H9 (cell line): ENCODE measurements at regions not wholly inside any gene's neighbourhood (a gene's known extent, or its start where the extent isn't known, plus 50 kb on each side); places are given as distances from the start of the nearest gene placed in this dataset.

ENCODE experiments used
- DNase-seq: peaks from one replicate; pipeline ENCODE4 v3.0.0-alpha.2; 2017
- H2AFZ ChIP-seq: one replicate; pipeline ENCODE4 v1.6.1; 2013; ENCODE audit warnings: mild to moderate bottlenecking, low read length, control low read depth, moderate library complexity
- H2AK5ac ChIP-seq: 2 replicates; pipeline ENCODE4 v1.6.1; 2013; ENCODE audit warnings: low read length, control low read depth, mixed read lengths; ENCODE audit not compliant: insufficient read length
- H2BK120ac ChIP-seq: one replicate; pipeline ENCODE4 v1.6.1; 2013; ENCODE audit warnings: low read depth, mild to moderate bottlenecking, low read length, control low read depth, inconsistent platforms; ENCODE audit not compliant: poor library complexity, severe bottlenecking
- H2BK12ac ChIP-seq: 2 replicates; pipeline ENCODE4 v1.6.1; 2013; ENCODE audit warnings: low read length, control low read depth, mixed read lengths, low read depth; ENCODE audit not compliant: insufficient read length
- H2BK15ac ChIP-seq: 2 replicates; pipeline ENCODE4 v1.6.1; 2013; ENCODE audit warnings: low read depth, low read length, control low read depth
- H2BK20ac ChIP-seq: one replicate; pipeline ENCODE4 v1.6.1; 2013; ENCODE audit warnings: low read depth, mild to moderate bottlenecking, low read length, control low read depth, inconsistent platforms; ENCODE audit not compliant: poor library complexity, severe bottlenecking
- H2BK5ac ChIP-seq: 2 replicates; pipeline ENCODE4 v1.6.1; 2013; ENCODE audit warnings: low read length, control low read depth, mixed read lengths; ENCODE audit not compliant: insufficient read length
- H3K14ac ChIP-seq: 2 replicates; pipeline ENCODE4 v1.6.1; 2013; ENCODE audit warnings: low read length, control low read depth; ENCODE audit not compliant: insufficient read depth
- H3K18ac ChIP-seq: 2 replicates; pipeline ENCODE4 v1.6.1; 2013; ENCODE audit warnings: low read depth, mild to moderate bottlenecking, mixed read lengths, low read length, control low read depth; ENCODE audit not compliant: insufficient read length
- H3K23ac ChIP-seq: 2 replicates; pipeline ENCODE4 v1.6.1; 2013; ENCODE audit warnings: low read length, control low read depth, mixed read lengths, low read depth; ENCODE audit not compliant: insufficient read length
- H3K23me2 ChIP-seq: 2 replicates; pipeline ENCODE4 v1.6.1; 2013; ENCODE audit warnings: low read depth, mild to moderate bottlenecking, mixed read lengths, low read length, control low read depth; ENCODE audit not compliant: insufficient read length, poor library complexity, severe bottlenecking
- H3K27ac ChIP-seq: 2 replicates; pipeline ENCODE4 v1.5.1; 2013; ENCODE audit warnings: low read length, control low read depth, mixed read lengths, low read depth; ENCODE audit not compliant: insufficient read length
- H3K27me3 ChIP-seq: 2 replicates; pipeline ENCODE4 v1.6.1; 2013; ENCODE audit warnings: low read length, control low read depth, inconsistent platforms; ENCODE audit not compliant: insufficient read depth
- H3K4ac ChIP-seq: 2 replicates; pipeline ENCODE4 v1.6.1; 2013; ENCODE audit warnings: low read depth, mild to moderate bottlenecking, control low read depth, inconsistent platforms, low read length, moderate library complexity
- H3K4me1 ChIP-seq: 2 replicates; pipeline ENCODE4 v1.6.1; 2013; ENCODE audit warnings: low read length, control low read depth, inconsistent platforms; ENCODE audit not compliant: insufficient read depth
- H3K4me2 ChIP-seq: 2 replicates; pipeline ENCODE4 v1.6.1; 2013; ENCODE audit warnings: low read length, control low read depth, mixed read lengths; ENCODE audit not compliant: insufficient read length, insufficient read depth
- H3K56ac ChIP-seq: 2 replicates; pipeline ENCODE4 v1.6.1; 2013; ENCODE audit warnings: low read depth, mild to moderate bottlenecking, mixed read lengths, low read length, control low read depth; ENCODE audit not compliant: insufficient read length
- H3K79me1 ChIP-seq: 2 replicates; pipeline ENCODE4 v1.6.1; 2013; ENCODE audit warnings: low read depth, mild to moderate bottlenecking, moderate library complexity, low read length, control low read depth, inconsistent platforms; ENCODE audit not compliant: insufficient read depth, poor library complexity, severe bottlenecking
- H3K79me2 ChIP-seq: 2 replicates; pipeline ENCODE4 v1.6.1; 2013; ENCODE audit warnings: low read length, control low read depth, inconsistent platforms; ENCODE audit not compliant: insufficient read depth
- H3K9ac ChIP-seq: 2 replicates; pipeline ENCODE4 v1.6.1; 2013; ENCODE audit warnings: low read length, control low read depth, mixed read lengths; ENCODE audit not compliant: insufficient read length; ENCODE audit errors: extremely low read depth
- H3K9me3 ChIP-seq: one replicate; pipeline ENCODE4 v1.6.1; 2013; ENCODE audit warnings: low read depth, low read length, inconsistent platforms; ENCODE audit not compliant: control insufficient read depth
- H3T11ph ChIP-seq: one replicate; pipeline ENCODE4 v1.6.1; 2013; ENCODE audit warnings: mild to moderate bottlenecking, low read length, control low read depth, inconsistent platforms
- H4K20me1 ChIP-seq: one replicate; pipeline ENCODE4 v1.6.1; 2013; ENCODE audit not compliant: control insufficient read depth, insufficient read length, insufficient read depth
- H4K5ac ChIP-seq: 2 replicates; pipeline ENCODE4 v1.6.1; 2013; ENCODE audit warnings: low read depth, mild to moderate bottlenecking, mixed read lengths, low read length, control low read depth; ENCODE audit not compliant: insufficient read length
- H4K8ac ChIP-seq: replicated peaks from 2 replicates; pipeline ENCODE4 v1.6.1; 2013; ENCODE audit warnings: low read length, control low read depth, mixed read lengths, low read depth; ENCODE audit not compliant: insufficient read length
- H4K91ac ChIP-seq: 2 replicates; pipeline ENCODE4 v1.6.1; 2013; ENCODE audit warnings: low read depth, mild to moderate bottlenecking, moderate library complexity, mixed read lengths, low read length, control low read depth; ENCODE audit not compliant: insufficient read length
- H3K27ac Mint-ChIP-seq, 3 experiments: 2 replicates in 2 of 3; 3 replicates in 1 of 3; pipeline ENCODE4 v1.8.0; 2020 to 2021; ENCODE audit warnings: mixed read lengths in 3 of 3, mild to moderate bottlenecking in 1 of 3, moderate library complexity in 1 of 3
- H3K27me3 Mint-ChIP-seq: 2 replicates; pipeline ENCODE4 v1.8.0; 2021; ENCODE audit warnings: low read depth, mild to moderate bottlenecking, moderate library complexity, mixed read lengths
- H3K36me3 Mint-ChIP-seq, 3 experiments: 2 replicates in 2 of 3; 3 replicates in 1 of 3; pipeline ENCODE4 v1.8.0; 2020 to 2021; ENCODE audit warnings: low read depth in 3 of 3, mixed read lengths in 3 of 3; ENCODE audit not compliant: insufficient read depth in 1 of 3
- H3K4me1 Mint-ChIP-seq, 2 experiments: 2 replicates each; pipeline ENCODE4 v1.8.0; 2020; ENCODE audit warnings: mixed read lengths in 2 of 2
- H3K4me3 Mint-ChIP-seq, 2 experiments: 2 replicates in 1 of 2; 3 replicates in 1 of 2; pipeline ENCODE4 v1.8.0; 2020 to 2021; ENCODE audit warnings: mild to moderate bottlenecking in 2 of 2, mixed read lengths in 2 of 2, moderate library complexity in 1 of 2
- H3K9me3 Mint-ChIP-seq, 2 experiments: 2 replicates in 1 of 2; 3 replicates in 1 of 2; pipeline ENCODE4 v1.8.0; 2020; ENCODE audit warnings: mild to moderate bottlenecking in 2 of 2, mixed read lengths in 2 of 2, moderate library complexity in 1 of 2
- CTCF ChIP-seq: fragments of 200-600 bp; sonication (generic); conservative IDR thresholded peaks from 3 replicates; pipeline ENCODE4 v1.8.0; 2021; ENCODE audit warnings: antibody characterized with exemption, mild to moderate bottlenecking

- Histone ChIP-seq H2BK12ac (no peak overlapping the region), H2BK20ac (no peak overlapping the region), H2AK5ac (no peak overlapping the region), H4K91ac (no peak overlapping the region), H3K9ac (no peak overlapping the region), H2AFZ (no peak overlapping the region), H3K9me3 (no peaks in the 10 kb centered on the region), H2BK120ac (no peak overlapping the region), H3K23ac (no peak overlapping the region), H4K8ac (no peak overlapping the region), H2BK5ac (no peak overlapping the region), H3K14ac (no peak overlapping the region), H3K23me2 (no peaks in the 10 kb centered on the region), H3K79me2 (no peaks in the 10 kb centered on the region), H4K20me1 (no peaks in the 10 kb centered on the region), H3K4me1 (no peaks in the 10 kb centered on the region), H3K18ac (no peak overlapping the region), H3T11ph (no peak overlapping the region), H3K4ac (no peak overlapping the region), H4K5ac (no peak overlapping the region), H3K79me1 (no peaks in the 10 kb centered on the region), H3K4me2 (no peak overlapping the region), H3K27ac (no peak overlapping the region), H3K56ac (no peak overlapping the region), H3K27me3 (no peaks in the 10 kb centered on the region), H2BK15ac (no peak overlapping the region)
- no peak for DNase-seq
- H3K4me3 Mint-ChIP-seq: no peak overlapping the region
- no peak for TF ChIP-seq CTCF
- H3K36me3 Mint-ChIP-seq: peaks cover 6 to 23% (median 10%) of the 10 kb centered on the region in 3 experiments
- no peaks in the 10 kb centered on the region for H3K4me1 Mint-ChIP-seq
- H3K9me3 Mint-ChIP-seq: peaks cover 18 to 21% of the 10 kb centered on the region in 2 experiments; a peak in 4 of 5 replicates
- H3K27me3 Mint-ChIP-seq: no peaks in the 10 kb centered on the region
- no peak overlapping the region for H3K27ac Mint-ChIP-seq
Measured at GRCh38 chr6:140217283-140217682, 842.8 kb upstream of the CITED2 start.
